COR-L47 (cell line): ENCODE measurements at regions not wholly inside any gene's neighbourhood (a gene's known extent, or its start where the extent isn't known, plus 50 kb on each side); places are given as distances from the start of the nearest gene placed in this dataset.
"Not testable (repeated sequence)": the region's sequence is repeated elsewhere in the genome, so short reads cannot be mapped to it uniquely, and the experiment has no call there.

Experiments used
- DNase-seq: peaks from one replicate; lab custom pipeline; 2025; lab: John Stamatoyannopoulos, UW

DNA sequence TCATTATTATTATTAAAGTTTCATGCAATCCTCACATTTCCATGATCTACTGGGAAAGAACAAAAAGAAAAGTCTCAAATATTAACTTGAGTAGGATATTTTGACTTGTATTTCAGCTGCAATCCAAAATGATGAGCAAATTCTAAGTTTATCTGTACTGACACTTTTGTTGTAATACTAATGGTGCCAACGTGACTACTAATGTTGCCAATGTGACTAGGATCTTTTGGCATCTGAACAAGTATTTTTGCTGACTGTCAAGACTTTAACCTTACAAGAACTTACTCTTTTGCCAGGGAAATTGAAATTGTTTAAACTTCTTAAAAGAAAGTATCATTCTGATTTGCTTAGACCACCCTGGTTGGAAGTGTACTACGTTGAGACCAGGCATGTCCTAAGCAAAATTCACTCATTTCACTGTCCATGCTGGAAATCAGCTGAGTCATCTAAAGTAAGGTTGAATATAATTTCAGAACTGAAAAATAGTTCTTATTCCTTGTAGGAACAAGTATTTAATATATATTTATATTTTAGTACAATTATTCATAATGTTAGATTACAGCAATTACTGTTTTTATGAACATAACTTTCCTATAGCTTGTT lies 78.5 kb upstream of the LYZL1 start:
- no peak for DNase-seq

DNA sequence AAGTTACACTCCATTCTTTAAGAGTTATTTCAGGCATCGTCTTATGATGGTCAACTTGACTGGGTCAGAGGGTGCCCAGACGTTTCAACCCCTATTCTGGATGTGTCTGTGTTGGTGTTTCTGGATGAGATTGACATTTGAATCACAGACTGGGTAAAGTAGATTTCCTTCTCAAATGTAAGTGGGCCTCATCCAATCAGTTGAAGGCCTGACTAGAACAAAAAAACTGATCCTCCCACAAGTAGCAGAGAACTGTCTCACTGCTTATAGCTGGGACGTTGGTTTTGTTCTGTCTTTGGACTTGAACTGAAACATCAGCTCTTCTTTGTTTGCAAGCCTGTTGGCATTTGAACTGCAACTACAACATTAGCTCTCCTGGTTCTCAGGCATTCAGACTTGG lies 76.3 kb upstream of the LYZL1 start:
- no peak for DNase-seq

DNA sequence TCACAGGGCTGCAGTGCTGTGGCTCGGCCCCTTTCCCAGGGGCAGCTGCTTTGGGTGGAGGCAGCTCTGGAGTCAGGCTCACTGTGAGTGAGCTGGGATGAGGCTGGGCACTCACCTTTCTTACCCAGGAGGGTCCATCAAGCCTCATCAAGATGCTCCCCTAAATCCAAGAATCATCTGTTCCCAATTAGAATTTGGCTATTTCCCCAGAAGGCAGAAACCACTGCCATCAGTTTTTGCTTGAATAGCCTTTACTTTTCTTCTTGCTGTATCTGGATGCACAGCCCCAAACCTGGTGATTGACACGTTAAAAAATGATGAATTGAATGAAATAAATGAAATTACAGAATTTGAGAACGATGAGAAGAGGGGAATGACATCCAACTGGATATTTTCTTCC lies 74.3 kb upstream of the LYZL1 start:
- DNase-seq: no peak

DNA sequence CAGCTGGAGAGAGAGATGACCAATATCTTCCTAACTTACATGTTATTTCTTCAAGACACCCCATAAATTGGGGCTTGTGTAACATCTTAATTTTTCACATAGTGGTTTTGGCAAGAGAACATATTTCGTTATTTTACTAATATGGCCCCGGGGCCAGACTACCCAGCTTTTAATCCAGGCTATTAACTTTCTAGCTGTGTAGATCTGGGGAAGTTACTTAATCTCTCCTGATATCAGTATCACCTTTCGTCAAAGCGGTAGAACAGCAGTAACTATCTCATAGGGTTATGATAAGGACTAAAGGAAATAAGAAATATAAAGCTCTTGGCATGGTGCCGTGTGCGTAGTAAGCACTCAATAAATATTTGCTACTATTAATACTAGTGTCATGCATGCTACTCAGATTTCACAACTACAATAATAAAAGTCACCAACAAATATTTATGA lies 71.6 kb upstream of the LYZL1 start:
- no peak for DNase-seq

DNA sequence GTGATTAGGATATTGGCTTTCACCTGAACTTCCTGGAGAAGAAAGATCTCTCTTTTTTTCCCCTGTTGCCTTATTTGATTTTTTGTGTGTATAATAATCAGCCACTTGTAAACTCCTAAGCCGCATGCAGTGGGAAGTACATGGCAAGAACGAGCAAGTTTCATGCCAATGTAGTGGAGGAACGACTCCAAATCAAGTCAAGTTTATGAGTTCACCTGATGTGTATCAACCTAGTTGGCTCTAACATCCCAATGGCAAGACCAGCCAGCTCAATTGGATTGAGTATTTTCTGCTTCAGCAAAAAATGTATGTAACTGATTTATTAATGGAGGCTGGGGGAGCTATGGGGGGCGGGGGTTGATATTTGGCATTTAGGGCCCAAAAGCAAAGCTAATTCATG lies 65.5 kb upstream of the LYZL1 start:
- no peak for DNase-seq

DNA sequence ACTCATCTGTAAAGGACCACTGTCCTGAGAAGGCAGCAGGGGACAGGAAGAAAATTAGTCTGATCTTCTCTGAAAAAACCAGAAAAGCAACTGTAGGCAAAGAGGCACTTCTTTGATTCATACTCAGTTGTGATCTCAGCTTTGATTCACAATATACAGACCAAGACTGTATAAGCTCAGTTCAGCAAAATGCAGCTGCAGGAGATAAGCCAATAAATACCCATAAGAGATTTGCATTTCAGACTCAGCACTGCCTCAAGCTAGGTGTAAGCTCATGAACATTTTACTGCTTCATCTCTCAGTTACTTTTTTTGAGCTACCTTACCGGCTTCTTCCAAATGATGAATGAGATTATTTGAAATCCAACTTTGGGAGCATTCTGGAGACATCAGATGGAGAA lies 64.2 kb upstream of the LYZL1 start:
- DNase-seq: no peak

DNA sequence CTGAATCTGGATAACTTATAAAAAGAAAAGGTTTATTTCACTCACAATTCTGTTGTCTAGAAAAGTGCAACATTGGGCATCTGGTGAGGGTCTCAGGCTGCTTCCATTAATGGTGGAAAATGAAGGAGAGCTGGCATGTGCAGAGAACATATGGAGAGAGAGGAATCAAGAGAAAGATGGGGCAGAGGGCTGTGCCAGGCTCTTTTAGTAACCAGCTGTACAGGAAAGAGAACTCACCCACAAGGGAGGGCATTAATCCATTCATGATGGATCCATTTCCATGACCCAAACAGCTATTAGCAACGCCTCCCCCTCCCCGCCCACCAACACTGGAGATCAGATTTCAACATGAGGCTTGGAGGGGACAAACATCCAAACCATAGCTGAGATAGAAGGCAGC lies 61.7 kb upstream of the LYZL1 start:
- no peak for DNase-seq

DNA sequence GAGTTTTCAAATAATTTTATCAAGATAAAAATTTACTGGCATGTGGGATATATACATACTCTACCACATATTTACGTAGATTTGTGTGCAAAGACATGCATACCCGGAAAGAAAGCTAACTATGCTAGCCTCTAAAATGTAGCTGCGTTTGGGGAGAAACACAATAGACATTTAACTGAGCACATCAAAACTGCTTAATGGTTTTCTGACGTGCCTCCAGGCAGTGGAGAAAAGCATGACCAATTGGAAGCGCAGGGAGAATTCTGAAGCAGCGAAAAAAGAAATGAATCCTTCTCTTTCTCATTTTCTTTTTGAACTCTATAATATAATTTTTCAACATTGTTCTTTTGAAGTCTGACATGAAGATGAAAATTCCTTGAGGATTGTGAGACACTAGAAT lies 60.3 kb upstream of the LYZL1 start:
- DNase-seq: no peak

DNA sequence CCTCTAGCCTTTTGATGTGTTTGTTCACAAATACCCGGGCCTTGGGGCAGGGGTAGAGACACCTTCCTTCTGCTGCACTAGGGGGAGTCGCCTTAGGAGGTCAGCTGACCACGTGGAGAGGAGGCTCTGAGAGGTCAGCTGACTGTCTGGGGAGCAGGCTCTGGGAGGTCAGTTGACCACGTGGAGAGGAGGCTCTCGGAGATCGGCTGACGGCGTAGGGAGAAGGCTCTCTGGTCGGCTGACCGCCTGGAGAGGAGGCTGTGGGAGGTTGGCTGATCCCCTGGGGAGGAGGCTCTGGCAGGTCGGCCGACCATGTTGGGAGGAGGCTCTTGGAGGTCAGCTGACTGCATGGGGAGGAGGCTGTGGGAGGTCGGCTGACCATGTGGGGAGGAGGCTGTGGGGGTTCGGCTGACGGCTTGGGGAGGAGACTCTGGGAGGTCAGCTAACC lies 59.6 kb upstream of the LYZL1 start:
- DNase-seq: no peak

DNA sequence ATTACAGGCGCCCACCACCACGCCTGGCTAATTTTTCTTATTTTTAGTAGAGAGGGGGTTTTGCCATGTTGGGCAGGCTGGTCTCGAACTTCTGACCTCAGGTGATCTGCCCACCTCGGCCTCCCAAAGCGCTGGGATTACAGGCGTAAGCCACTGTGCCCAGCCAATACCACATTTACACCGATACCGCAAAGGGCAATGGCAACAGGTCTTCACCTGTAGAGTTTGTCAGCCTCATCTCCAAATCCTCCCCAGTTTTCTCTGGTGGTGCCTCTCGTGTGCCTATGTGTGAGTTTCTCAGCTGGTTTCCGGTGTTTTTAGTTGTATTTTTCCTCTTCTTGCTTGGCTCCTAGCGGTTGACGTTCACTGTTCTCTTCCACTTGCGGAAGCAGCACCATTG lies 52.0 kb upstream of the LYZL1 start:
- not testable (repeated sequence) for DNase-seq

DNA sequence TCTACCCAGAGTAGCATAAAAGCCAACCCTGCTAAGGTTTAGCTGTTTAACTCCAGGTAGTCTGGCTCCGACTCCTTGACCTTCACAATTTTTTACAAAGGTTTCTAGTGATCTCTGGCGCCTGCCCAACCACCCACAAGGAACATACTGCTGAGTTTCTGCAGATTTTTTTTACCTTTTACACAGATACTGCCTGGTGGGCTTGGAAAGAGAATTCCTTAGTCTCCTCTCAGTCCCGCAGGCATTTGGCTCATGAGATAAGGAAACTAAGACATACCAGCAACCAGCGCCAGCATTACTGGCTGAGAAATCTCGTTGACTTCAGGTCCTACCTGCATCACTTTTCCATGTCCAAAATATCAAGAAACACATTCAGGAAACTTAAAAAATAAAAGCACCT lies 51.1 kb upstream of the LYZL1 start:
- no peak for DNase-seq

DNA sequence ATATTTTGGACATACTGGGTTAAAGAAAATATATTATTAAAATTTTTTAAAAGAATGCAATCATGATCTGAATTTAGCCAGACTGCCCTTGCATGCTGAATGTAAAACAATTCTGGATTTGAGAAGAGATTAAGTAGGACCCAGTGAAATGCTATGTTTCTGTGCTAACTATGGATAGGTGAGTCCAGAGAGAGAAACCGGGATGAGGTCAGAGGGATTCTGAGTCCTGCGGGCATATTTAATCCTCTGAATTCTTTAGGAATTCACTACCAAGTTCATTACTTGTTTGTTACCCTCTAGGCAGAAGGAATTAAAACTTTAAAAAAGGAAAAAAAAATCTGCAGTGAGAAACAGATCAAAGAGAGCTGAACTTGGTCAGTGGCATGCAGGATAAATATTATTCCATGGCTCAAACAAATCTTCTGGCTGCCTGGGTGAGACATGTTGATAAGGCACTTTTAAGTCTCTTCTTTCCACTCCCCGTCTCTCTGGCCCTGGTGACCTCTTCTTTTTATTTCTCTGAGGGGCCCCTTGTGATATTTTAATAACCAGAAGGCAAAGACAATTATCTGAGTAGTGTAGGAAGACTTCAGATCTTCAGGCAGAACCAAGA lies 50.2 kb upstream of the LYZL1 start:
- no peak for DNase-seq
